ENCODE measurements at regions not wholly inside any gene's neighbourhood (a gene's known extent, or its start where the extent isn't known, plus 50 kb on each side); places are given as distances from the start of the nearest gene placed in this dataset.

DNA sequence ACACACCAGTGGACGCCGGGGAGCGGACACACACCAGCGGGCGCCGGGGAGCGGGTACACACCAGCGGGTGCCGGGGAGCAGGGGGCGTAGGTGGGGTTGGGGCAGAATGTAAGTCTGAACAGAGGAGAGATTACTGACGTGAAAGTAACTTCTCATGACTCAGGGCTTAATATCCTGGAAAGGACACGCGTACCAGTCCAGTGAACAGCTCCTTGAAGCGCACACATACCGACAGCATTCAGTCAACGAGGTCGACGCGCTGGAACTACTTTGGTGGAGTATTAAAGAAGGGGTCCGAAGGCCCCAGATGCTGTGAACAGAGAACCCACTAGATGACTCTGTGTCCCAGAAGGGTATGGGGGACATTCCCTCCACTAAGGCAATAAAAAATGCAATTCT, 129.6 kb downstream of the ENGASE start:
- Histone ChIP-seq H3K27me3 (peaks cover 0 to 92% (median 20%) of the 10 kb centered on the region in 3 donors), H3K27ac (no peak overlapping the region), H3K4me1 (no peaks in the 10 kb centered on the region), H3K36me3 (no peaks in the 10 kb centered on the region), H3K4me3 (no peak overlapping the region), H3K9me3 (peaks cover 0 to 10% (median 0%) of the 10 kb centered on the region in 4 donors)
- TF ChIP-seq, protein P1, sequence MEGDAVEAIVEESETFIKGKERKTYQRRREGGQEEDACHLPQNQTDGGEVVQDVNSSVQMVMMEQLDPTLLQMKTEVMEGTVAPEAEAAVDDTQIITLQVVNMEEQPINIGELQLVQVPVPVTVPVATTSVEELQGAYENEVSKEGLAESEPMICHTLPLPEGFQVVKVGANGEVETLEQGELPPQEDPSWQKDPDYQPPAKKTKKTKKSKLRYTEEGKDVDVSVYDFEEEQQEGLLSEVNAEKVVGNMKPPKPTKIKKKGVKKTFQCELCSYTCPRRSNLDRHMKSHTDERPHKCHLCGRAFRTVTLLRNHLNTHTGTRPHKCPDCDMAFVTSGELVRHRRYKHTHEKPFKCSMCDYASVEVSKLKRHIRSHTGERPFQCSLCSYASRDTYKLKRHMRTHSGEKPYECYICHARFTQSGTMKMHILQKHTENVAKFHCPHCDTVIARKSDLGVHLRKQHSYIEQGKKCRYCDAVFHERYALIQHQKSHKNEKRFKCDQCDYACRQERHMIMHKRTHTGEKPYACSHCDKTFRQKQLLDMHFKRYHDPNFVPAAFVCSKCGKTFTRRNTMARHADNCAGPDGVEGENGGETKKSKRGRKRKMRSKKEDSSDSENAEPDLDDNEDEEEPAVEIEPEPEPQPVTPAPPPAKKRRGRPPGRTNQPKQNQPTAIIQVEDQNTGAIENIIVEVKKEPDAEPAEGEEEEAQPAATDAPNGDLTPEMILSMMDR (IDR thresholded peaks at IDR 0.05): no peak
- intact Hi-C loops (cut with DNase I; ENCODE audit: low total_unique reads): no loop called here
- 92 to 94% (median 93%) methylated on average over 20 of the region's 20 CpGs for WGBS, 5 donors
- DNase-seq: no peak

DNA sequence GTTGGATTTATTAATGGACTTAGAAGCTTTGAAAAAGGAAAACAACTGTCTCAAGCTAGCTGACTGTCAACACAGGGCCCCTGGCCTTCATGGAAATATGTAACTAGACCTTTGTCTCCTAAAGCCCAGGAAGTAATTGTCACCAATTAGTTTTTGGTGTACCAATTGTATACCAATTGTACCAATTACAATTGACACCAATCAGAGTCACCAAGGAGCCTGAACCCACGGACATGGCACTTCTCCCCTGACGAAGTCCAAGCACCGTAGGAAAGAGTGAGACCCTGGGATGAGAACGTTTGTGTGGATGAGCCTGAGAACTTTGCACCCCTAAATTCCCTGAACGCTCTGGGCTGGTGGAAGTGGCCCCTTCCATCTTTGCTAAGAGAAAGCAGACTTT, 129.0 kb downstream of the ENGASE start:
- TF ChIP-seq POLR2AphosphoS5 (IDR thresholded peaks at IDR 0.05) (no peak), EP300 (IDR thresholded peaks at IDR 0.05) (no peak), POLR2A (IDR thresholded peaks at IDR 0.05) (no peak)
- TF ChIP-seq, protein P1 (IDR thresholded peaks at IDR 0.05): no peak
- intact Hi-C loops (cut with DNase I; ENCODE audit: low total_unique reads): no loop called here
- Histone ChIP-seq H3K4me1 (no peaks in the 10 kb centered on the region), H3K36me3 (no peaks in the 10 kb centered on the region), H3K4me3 (no peak overlapping the region), H3K27me3 (peaks cover 0 to 92% (median 26%) of the 10 kb centered on the region in 3 donors), H3K9me3 (peaks cover 0 to 10% (median 0%) of the 10 kb centered on the region in 4 donors), H3K27ac (no peak overlapping the region)
- DNase-seq: no peak
- WGBS, 5 donors: 78 to 87% (median 80%) methylated on average over 4 to 5 of the region's 5 CpGs

- intact Hi-C loops (cut with DNase I; ENCODE audit: low total_unique reads): no loop called here
- Histone ChIP-seq H3K36me3 (no peaks in the 10 kb centered on the region), H3K9me3 (peaks cover 0 to 10% (median 0%) of the 10 kb centered on the region in 4 donors), H3K27me3 (peaks cover 0 to 92% (median 27%) of the 10 kb centered on the region in 3 donors), H3K27ac (no peak overlapping the region), H3K4me1 (no peaks in the 10 kb centered on the region), H3K4me3 (no peak overlapping the region)
- no peak for TF ChIP-seq POLR2AphosphoS5 (IDR thresholded peaks at IDR 0.05)
- TF ChIP-seq, protein P1 (IDR thresholded peaks at IDR 0.05): no peak
- no peak for TF ChIP-seq EP300 (IDR thresholded peaks at IDR 0.05)
- no peak for TF ChIP-seq POLR2A (IDR thresholded peaks at IDR 0.05)
- WGBS, 5 donors: 39 to 81% (median 71%) methylated on average over 5 to 7 of the region's 9 CpGs
- DNase-seq: no peak
These were observed 128.4 kb downstream of the ENGASE start for GRCh38 chr17:79203016-79203415.

DNA sequence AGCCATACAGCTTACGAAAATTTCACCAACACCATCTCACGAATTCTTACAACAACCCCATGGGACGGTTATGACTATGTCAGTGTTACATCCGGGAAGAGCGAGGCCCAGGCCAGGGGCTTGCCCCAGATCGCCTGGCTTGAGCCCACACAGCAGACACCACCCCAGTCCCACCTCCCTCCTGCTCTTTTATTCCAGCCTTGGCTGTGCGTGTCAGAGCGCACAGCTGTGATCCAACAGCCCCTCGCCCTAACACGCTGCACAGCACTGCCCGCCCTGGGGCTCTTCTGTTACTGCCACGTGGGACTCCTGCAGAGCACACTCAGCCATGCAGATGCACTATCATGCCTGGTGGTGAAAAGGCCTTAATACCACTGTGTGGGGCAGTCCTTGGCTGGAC, 127.9 kb downstream of the ENGASE start:
- intact Hi-C loops (cut with DNase I; ENCODE audit: low total_unique reads): no loop called here
- no peak overlapping the region for H3K4me3 ChIP-seq
- TF ChIP-seq EP300 (IDR thresholded peaks at IDR 0.05) (no peak), POLR2AphosphoS5 (IDR thresholded peaks at IDR 0.05) (no peak), POLR2A (IDR thresholded peaks at IDR 0.05) (no peak)
- TF ChIP-seq, protein P1 (IDR thresholded peaks at IDR 0.05): no peak
- WGBS, 5 donors: 61 to 69% (median 63%) methylated on average over 12 of the region's 12 CpGs
- DNase-seq: no peak
- H3K27ac ChIP-seq: no peak overlapping the region
- H3K36me3 ChIP-seq: no peaks in the 10 kb centered on the region
- peaks cover 0 to 10% (median 0%) of the 10 kb centered on the region in 4 donors for H3K9me3 ChIP-seq
- H3K4me1 ChIP-seq: no peaks in the 10 kb centered on the region
- H3K27me3 ChIP-seq: peaks cover 0 to 92% (median 30%) of the 10 kb centered on the region in 3 donors
